Neuronal stem cell (in vitro differentiated cells): ENCODE measurements at regions not wholly inside any gene's neighbourhood (a gene's known extent, or its start where the extent isn't known, plus 50 kb on each side); places are given as distances from the start of the nearest gene placed in this dataset.

Experiments
- DNase-seq: peaks from one replicate; pipeline ENCODE4 v3.0.0-alpha.2; 2013; ENCODE audit warnings: low spot score
- H2AFZ ChIP-seq: one replicate; pipeline ENCODE4 v1.6.1; 2013; ENCODE audit warnings: mild to moderate bottlenecking, low read length, inconsistent platforms
- H2AK5ac ChIP-seq: 2 replicates; pipeline ENCODE4 v1.6.1; 2013; ENCODE audit warnings: low read depth, mild to moderate bottlenecking, inconsistent platforms, low read length, moderate library complexity, mixed read lengths
- H2BK120ac ChIP-seq: 2 replicates; pipeline ENCODE4 v1.6.1; 2013; ENCODE audit warnings: low read depth, mild to moderate bottlenecking, inconsistent platforms, low read length, moderate library complexity, mixed read lengths
- H2BK12ac ChIP-seq: one replicate; pipeline ENCODE4 v1.6.1; 2013; ENCODE audit warnings: low read length, inconsistent platforms
- H2BK15ac ChIP-seq: 2 replicates; pipeline ENCODE4 v1.6.1; 2013; ENCODE audit warnings: mild to moderate bottlenecking, low read length, inconsistent platforms, mixed read lengths
- H2BK5ac ChIP-seq: one replicate; pipeline ENCODE4 v1.6.1; 2013; ENCODE audit warnings: inconsistent platforms, mild to moderate bottlenecking, low read length, moderate library complexity
- H3K14ac ChIP-seq: one replicate; pipeline ENCODE4 v1.6.1; 2013; ENCODE audit warnings: low read length, inconsistent platforms
- H3K18ac ChIP-seq: 2 replicates; pipeline ENCODE4 v1.6.1; 2013; ENCODE audit warnings: low read length, inconsistent platforms
- H3K23ac ChIP-seq: 2 replicates; pipeline ENCODE4 v1.6.1; 2013; ENCODE audit warnings: low read depth, mild to moderate bottlenecking, mixed read lengths, low read length, inconsistent platforms; ENCODE audit not compliant: poor library complexity
- H3K27ac ChIP-seq: replicated peaks from 3 replicates; pipeline ENCODE4 v1.5.1; 2013; ENCODE audit warnings: low read length, inconsistent platforms
- H3K27me3 ChIP-seq, 3 experiments: 2 replicates each; pipeline ENCODE4 v1.6.1; 2013; ENCODE audit warnings: low read length in 3 of 3, mild to moderate bottlenecking in 2 of 3, inconsistent platforms in 1 of 3, low read depth in 1 of 3, mixed read lengths in 1 of 3, moderate library complexity in 1 of 3; ENCODE audit not compliant: control insufficient read depth in 3 of 3, insufficient read depth in 3 of 3
- H3K36me3 ChIP-seq, 2 donors: replicated peaks in 1 of 2; 2 replicates each; pipeline ENCODE4 v1.6.1; 2013; ENCODE audit warnings: low read length in 2 of 2; ENCODE audit not compliant: control insufficient read depth in 2 of 2, insufficient read depth in 2 of 2
- H3K4ac ChIP-seq: 2 replicates; pipeline ENCODE4 v1.6.1; 2013; ENCODE audit warnings: inconsistent platforms, mild to moderate bottlenecking, low read length, moderate library complexity
- H3K4me1 ChIP-seq, 2 donors: 1 replicate in 1 of 2; 2 replicates in 1 of 2; pipeline ENCODE4 v1.6.1; 2013; ENCODE audit warnings: low read length in 2 of 2, low read depth in 1 of 2; ENCODE audit not compliant: control insufficient read depth in 2 of 2, insufficient read depth in 1 of 2
- H3K4me2 ChIP-seq: one replicate; pipeline ENCODE4 v1.6.1; 2013; ENCODE audit warnings: mild to moderate bottlenecking, low read length, inconsistent platforms; ENCODE audit not compliant: insufficient read depth, poor library complexity, severe bottlenecking
- H3K4me3 ChIP-seq, 2 donors: 2 replicates each; pipeline ENCODE4 v1.5.1; 2013; ENCODE audit warnings: low read length in 2 of 2, mild to moderate bottlenecking in 2 of 2, inconsistent platforms in 1 of 2, moderate library complexity in 1 of 2
- H3K79me1 ChIP-seq: one replicate; pipeline ENCODE4 v1.6.1; 2013; ENCODE audit warnings: low read depth, mild to moderate bottlenecking, inconsistent platforms, low read length, moderate library complexity
- H3K9ac ChIP-seq: one replicate; pipeline ENCODE4 v1.6.1; 2013; ENCODE audit warnings: mild to moderate bottlenecking, low read depth, low read length, inconsistent platforms; ENCODE audit not compliant: poor library complexity
- H3K9me3 ChIP-seq, 2 donors: replicated peaks in 1 of 2; 2 replicates each; pipeline versions ENCODE3 to v1.6.1; 2013; ENCODE audit warnings: low read length in 2 of 2, mild to moderate bottlenecking in 2 of 2, inconsistent platforms in 1 of 2, low read depth in 1 of 2, mixed read lengths in 1 of 2, moderate library complexity in 1 of 2; ENCODE audit not compliant: control insufficient read depth in 2 of 2, insufficient read depth in 1 of 2
- H4K8ac ChIP-seq: one replicate; pipeline ENCODE4 v1.6.1; 2013; ENCODE audit warnings: low read depth, mild to moderate bottlenecking, inconsistent platforms, low read length, moderate library complexity
- H4K91ac ChIP-seq: one replicate; pipeline ENCODE4 v1.6.1; 2013; ENCODE audit warnings: low read length, low read depth, mild to moderate bottlenecking, inconsistent platforms; ENCODE audit not compliant: poor library complexity
- WGBS, 2 donors: extraction: QIAGEN DNeasy Blood & Tissue Kit; methylation state at CpG; one replicate each; pipeline ENCODE4 v1.1.7; 2013; ENCODE audit warnings: missing lambda C conversion rate in 2 of 2, mixed read lengths in 1 of 2; ENCODE audit not compliant: insufficient read length in 2 of 2, insufficient replicate concordance in 1 of 2; ENCODE audit errors: extremely low coverage in 2 of 2; 5-methylcytosine and 5-hydroxymethylcytosine counted together

DNA sequence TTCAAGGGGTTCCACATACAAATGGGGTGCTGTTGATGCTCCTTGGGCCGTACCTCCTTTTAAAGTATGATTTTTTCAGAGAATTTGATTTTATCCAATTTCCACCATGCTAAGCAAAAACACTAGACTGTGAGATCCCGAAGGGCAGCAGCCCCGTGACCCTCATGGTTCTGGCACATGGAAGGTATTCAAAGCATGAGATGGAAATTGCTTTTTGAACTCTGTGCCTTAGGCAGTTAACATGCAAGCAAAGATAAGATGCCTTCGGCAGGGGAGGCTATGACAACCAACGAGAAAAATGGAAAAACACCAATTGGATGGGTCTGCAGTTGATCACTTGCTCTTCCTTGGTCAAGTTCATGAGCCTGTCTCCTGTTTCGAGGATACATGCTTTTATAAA lies 120.8 kb upstream of the DIO3 start:
- H3K9ac ChIP-seq, result no peak overlapping the region
- no peak overlapping the region for H3K4me3 ChIP-seq
- no peak overlapping the region for H3K4ac ChIP-seq
- no peak overlapping the region for H2AFZ ChIP-seq
- H4K8ac ChIP-seq, result no peak overlapping the region
- no peak overlapping the region for H3K23ac ChIP-seq
- no CpG with 5 or more reads among the region's 6 CpGs for WGBS, 2 donors
- no peak overlapping the region for H3K4me2 ChIP-seq
- no peaks in the 10 kb centered on the region for H3K27me3 ChIP-seq
- no peaks in the 10 kb centered on the region for H3K79me1 ChIP-seq
- no peaks in the 10 kb centered on the region for H3K36me3 ChIP-seq
- no peak overlapping the region for H2BK12ac ChIP-seq
- no peaks in the 10 kb centered on the region for H3K9me3 ChIP-seq
- no peak overlapping the region for H2BK120ac ChIP-seq
- H4K91ac ChIP-seq, result no peak overlapping the region
- H3K27ac ChIP-seq, result no peak overlapping the region
- H2BK15ac ChIP-seq, result no peak overlapping the region
- DNase-seq, result no peak
- H2BK5ac ChIP-seq, result no peak overlapping the region
- no peaks in the 10 kb centered on the region for H3K4me1 ChIP-seq
- H3K14ac ChIP-seq, result no peak overlapping the region
- H2AK5ac ChIP-seq, result no peak overlapping the region
- no peak overlapping the region for H3K18ac ChIP-seq

DNA sequence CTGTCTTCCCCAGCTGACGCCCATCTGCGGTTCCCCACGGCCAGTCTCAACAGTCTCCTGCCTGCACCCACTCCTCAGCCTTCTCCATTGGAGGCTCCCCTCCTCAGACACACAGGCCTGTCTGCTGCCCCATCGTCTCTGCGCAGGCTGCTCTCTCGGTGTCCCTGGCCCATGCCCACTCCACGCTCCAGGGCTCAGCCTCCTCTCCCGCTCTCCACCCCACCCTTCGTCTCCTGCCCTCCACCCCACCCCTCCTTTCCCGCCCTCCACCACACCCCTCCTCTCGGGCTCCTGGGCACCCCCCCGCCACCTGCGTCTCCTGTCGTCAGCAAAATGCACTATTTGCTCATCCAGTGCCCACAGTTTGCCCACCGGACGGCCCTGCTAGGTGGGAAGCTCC lies 119.6 kb upstream of the DIO3 start:
- no CpG with 5 or more reads among the region's 16 CpGs for WGBS, 2 donors
- DNase-seq, result no peak
- no peak overlapping the region for H4K91ac ChIP-seq

DNA sequence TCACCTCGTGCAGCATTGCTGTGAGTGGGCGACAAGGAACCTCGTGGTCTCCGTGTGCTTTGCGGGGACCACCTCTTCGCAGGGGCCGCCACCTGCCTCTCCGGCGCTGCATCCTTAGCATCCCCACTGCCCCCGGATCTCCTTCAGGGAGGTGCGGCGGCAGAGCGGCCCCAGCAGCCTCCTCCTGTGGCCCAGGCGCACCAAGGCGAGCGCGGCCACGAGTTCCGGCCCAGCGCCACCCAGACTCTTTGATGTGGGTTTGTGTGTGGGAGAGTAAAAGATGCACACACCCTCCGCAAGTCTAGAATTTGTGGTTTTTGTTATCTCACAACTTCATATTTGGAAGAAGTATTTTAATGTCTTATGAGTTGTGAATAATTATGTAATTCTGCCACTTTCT lies 118.8 kb upstream of the DIO3 start:
- Histone ChIP-seq H3K27ac (no peak overlapping the region), H2BK120ac (no peak overlapping the region), H3K9ac (no peak overlapping the region)

More for the DNA sequence above, 119.6 kb upstream of the DIO3 start:
- H3K23ac ChIP-seq, result no peak overlapping the region
- peak overlapping the region; percentile 51 for H3K18ac ChIP-seq
- H3K27ac ChIP-seq, result no peak overlapping the region
- no peak overlapping the region for H3K14ac ChIP-seq
- H2AK5ac ChIP-seq, result peak overlapping the region; percentile 57
- no peaks in the 10 kb centered on the region for H3K4me1 ChIP-seq
- H3K9ac ChIP-seq, result no peak overlapping the region
- H4K8ac ChIP-seq, result no peak overlapping the region
- peak overlapping the region; percentile 69 for H2BK15ac ChIP-seq
- H3K27me3 ChIP-seq, result no peaks in the 10 kb centered on the region
- H3K9me3 ChIP-seq, result no peaks in the 10 kb centered on the region
- no peak overlapping the region for H2BK5ac ChIP-seq
- no peaks in the 10 kb centered on the region for H3K36me3 ChIP-seq
- H2AFZ ChIP-seq, result no peak overlapping the region
- H3K4me2 ChIP-seq, result no peak overlapping the region
- no peak overlapping the region for H2BK120ac ChIP-seq
- no peaks in the 10 kb centered on the region for H3K79me1 ChIP-seq
- H2BK12ac ChIP-seq, result no peak overlapping the region
- H3K4ac ChIP-seq, result no peak overlapping the region
- H3K4me3 ChIP-seq, result no peak overlapping the region

DNA sequence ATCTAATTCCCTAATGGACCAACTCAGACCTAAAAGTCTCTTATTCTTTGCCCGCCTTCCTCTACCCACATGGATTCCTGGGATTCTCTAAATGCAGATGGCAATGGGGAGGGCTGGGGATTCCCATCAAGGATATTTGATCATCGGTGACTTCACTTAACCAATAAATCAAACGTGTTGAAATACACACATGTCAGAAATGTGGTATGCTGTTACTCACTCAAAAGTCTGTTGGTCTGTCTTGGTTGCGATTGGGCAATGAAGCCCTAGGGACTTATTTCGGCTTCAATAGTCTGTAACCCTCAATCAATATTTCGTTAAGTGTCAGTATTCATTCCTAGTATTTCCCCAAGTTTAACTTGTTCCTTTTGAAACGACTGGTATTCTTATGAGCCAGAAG lies 117.2 kb upstream of the DIO3 start:
- Histone ChIP-seq H3K9me3 (no peaks in the 10 kb centered on the region), H3K14ac (no peak overlapping the region), H3K4me2 (no peak overlapping the region), H3K27ac (no peak overlapping the region), H3K9ac (no peak overlapping the region), H3K79me1 (no peaks in the 10 kb centered on the region), H3K4ac (no peak overlapping the region), H3K36me3 (no peaks in the 10 kb centered on the region), H2BK15ac (no peak overlapping the region), H3K4me3 (no peak overlapping the region), H2BK120ac (no peak overlapping the region), H4K8ac (no peak overlapping the region), H2AFZ (no peak overlapping the region), H3K27me3 (no peaks in the 10 kb centered on the region), H3K18ac (no peak overlapping the region), H4K91ac (no peak overlapping the region), H3K4me1 (no peaks in the 10 kb centered on the region), H2BK5ac (no peak overlapping the region), H3K23ac (no peak overlapping the region), H2BK12ac (no peak overlapping the region), H2AK5ac (no peak overlapping the region)
- DNase-seq, result no peak
- no CpG with 5 or more reads among the region's 7 CpGs for WGBS, 2 donors

More for the DNA sequence above, 118.8 kb upstream of the DIO3 start:
- Histone ChIP-seq H3K14ac (no peak overlapping the region), H2BK5ac (no peak overlapping the region), H3K4me3 (no peak overlapping the region), H3K23ac (no peak overlapping the region), H2AFZ (no peak overlapping the region), H3K18ac (peak overlapping the region; percentile 69), H4K91ac (no peak overlapping the region), H3K79me1 (no peaks in the 10 kb centered on the region), H2AK5ac (peak overlapping the region; percentile 18), H3K4me2 (no peak overlapping the region), H2BK15ac (no peak overlapping the region), H3K9me3 (no peaks in the 10 kb centered on the region), H3K36me3 (no peaks in the 10 kb centered on the region), H4K8ac (no peak overlapping the region), H2BK12ac (no peak overlapping the region), H3K4me1 (no peaks in the 10 kb centered on the region), H3K27me3 (no peaks in the 10 kb centered on the region), H3K4ac (no peak overlapping the region)
- WGBS, 2 donors, result no CpG with 5 or more reads among the region's 21 CpGs
- DNase-seq, result no peak
